ENCODE measurements at regions not wholly inside any gene's neighbourhood (a gene's known extent, or its start where the extent isn't known, plus 50 kb on each side); places are given as distances from the start of the nearest gene placed in this dataset.
"Not testable (repeated sequence)": the region's sequence is repeated elsewhere in the genome, so short reads cannot be mapped to it uniquely, and the experiment has no call there.

- not testable (repeated sequence) for H3K4me1 Mint-ChIP-seq (ENCODE audit: low read depth in 2 of 2); ATAC-seq (replicated peaks); H3K4me3 Mint-ChIP-seq; H3K36me3 Mint-ChIP-seq (ENCODE audit: insufficient read depth); H3K27me3 Mint-ChIP-seq; H3K9me3 Mint-ChIP-seq; DNase-seq; H3K27ac Mint-ChIP-seq
These were observed 846.4 kb downstream of the RPIA start for GRCh38 chr2:89537862-89538261.

GRCh38 chr2:89544110-89544509 is 852.6 kb downstream of the RPIA start:
- H3K27me3 Mint-ChIP-seq; H3K4me3 Mint-ChIP-seq; DNase-seq; H3K27ac Mint-ChIP-seq; H3K9me3 Mint-ChIP-seq; H3K4me1 Mint-ChIP-seq (ENCODE audit: low read depth in 2 of 2); H3K36me3 Mint-ChIP-seq (ENCODE audit: insufficient read depth); ATAC-seq (replicated peaks): not testable (repeated sequence)

- H3K4me3 Mint-ChIP-seq; H3K27me3 Mint-ChIP-seq; ATAC-seq (replicated peaks); H3K4me1 Mint-ChIP-seq (ENCODE audit: low read depth in 2 of 2); DNase-seq; H3K27ac Mint-ChIP-seq; H3K9me3 Mint-ChIP-seq; H3K36me3 Mint-ChIP-seq (ENCODE audit: insufficient read depth): not testable (repeated sequence)
These were observed 887.7 kb downstream of the RPIA start for GRCh38 chr2:89579154-89579553.

GRCh38 chr2:89582816-89583215 is 891.3 kb downstream of the RPIA start:
- not testable (repeated sequence) for ATAC-seq (replicated peaks); H3K27me3 Mint-ChIP-seq; DNase-seq; H3K27ac Mint-ChIP-seq; H3K4me1 Mint-ChIP-seq (ENCODE audit: low read depth in 2 of 2); H3K9me3 Mint-ChIP-seq; H3K4me3 Mint-ChIP-seq; H3K36me3 Mint-ChIP-seq (ENCODE audit: insufficient read depth)

- H3K27ac Mint-ChIP-seq; H3K4me1 Mint-ChIP-seq (ENCODE audit: low read depth in 2 of 2); H3K36me3 Mint-ChIP-seq (ENCODE audit: insufficient read depth); DNase-seq; H3K9me3 Mint-ChIP-seq; H3K4me3 Mint-ChIP-seq; ATAC-seq (replicated peaks); H3K27me3 Mint-ChIP-seq: not testable (repeated sequence)
These were observed 892.6 kb downstream of the RPIA start for GRCh38 chr2:89584046-89584445.

GRCh38 chr2:89584868-89585557 is 893.5 kb downstream of the RPIA start:
- not testable (repeated sequence) for H3K27ac Mint-ChIP-seq; H3K4me1 Mint-ChIP-seq (ENCODE audit: low read depth in 2 of 2)
- H3K4me3 Mint-ChIP-seq = peak overlapping the region; percentile 41 to 43

GRCh38 chr2:89585558-89585920 is 894.1 kb downstream of the RPIA start:
- H3K4me3 Mint-ChIP-seq = peak overlapping the region; percentile 41 to 43
- H3K27ac Mint-ChIP-seq; DNase-seq; H3K4me1 Mint-ChIP-seq (ENCODE audit: low read depth in 2 of 2); H3K9me3 Mint-ChIP-seq; H3K36me3 Mint-ChIP-seq (ENCODE audit: insufficient read depth); H3K27me3 Mint-ChIP-seq: not testable (repeated sequence)
- ATAC-seq (replicated peaks) = peak; percentile 37

More at GRCh38 chr2:89584868-89585557, 893.5 kb downstream of the RPIA start:
- not testable (repeated sequence) for H3K36me3 Mint-ChIP-seq (ENCODE audit: insufficient read depth); H3K27me3 Mint-ChIP-seq; H3K9me3 Mint-ChIP-seq; ATAC-seq (replicated peaks); DNase-seq

- not testable (repeated sequence) for H3K4me1 Mint-ChIP-seq (ENCODE audit: low read depth in 2 of 2); ATAC-seq (replicated peaks); H3K36me3 Mint-ChIP-seq (ENCODE audit: insufficient read depth); H3K27ac Mint-ChIP-seq; H3K4me3 Mint-ChIP-seq; H3K9me3 Mint-ChIP-seq; DNase-seq; H3K27me3 Mint-ChIP-seq
These were observed 908.4 kb downstream of the RPIA start for GRCh38 chr2:89599843-89600242.

GRCh38 chr2:89606514-89606913 is 915.0 kb downstream of the RPIA start:
- Mint-ChIP-seq H3K27me3 (peaks cover 0 to 11% of the 10 kb centered on the region in 2 donors), H3K9me3 (peaks cover 4 to 11% of the 10 kb centered on the region in 2 donors)
- not testable (repeated sequence) for H3K4me3 Mint-ChIP-seq; DNase-seq; ATAC-seq (replicated peaks); H3K36me3 Mint-ChIP-seq (ENCODE audit: insufficient read depth); H3K27ac Mint-ChIP-seq; H3K4me1 Mint-ChIP-seq (ENCODE audit: low read depth in 2 of 2)

GRCh38 chr2:89610207-89610926 is 918.9 kb downstream of the RPIA start:
- DNase-seq; H3K36me3 Mint-ChIP-seq (ENCODE audit: insufficient read depth); H3K4me3 Mint-ChIP-seq; H3K4me1 Mint-ChIP-seq (ENCODE audit: low read depth in 2 of 2); H3K27ac Mint-ChIP-seq; ATAC-seq (replicated peaks): not testable (repeated sequence)
- H3K9me3 Mint-ChIP-seq = peaks cover 6 to 18% of the 10 kb centered on the region in 2 donors
- H3K27me3 Mint-ChIP-seq = peaks cover 0 to 11% of the 10 kb centered on the region in 2 donors

GRCh38 chr2:89610927-89611515 is 919.5 kb downstream of the RPIA start:
- not testable (repeated sequence) for H3K36me3 Mint-ChIP-seq (ENCODE audit: insufficient read depth); DNase-seq; H3K4me1 Mint-ChIP-seq (ENCODE audit: low read depth in 2 of 2); H3K4me3 Mint-ChIP-seq; H3K27ac Mint-ChIP-seq; ATAC-seq (replicated peaks)
- Mint-ChIP-seq H3K9me3 (peaks cover 6 to 18% of the 10 kb centered on the region in 2 donors), H3K27me3 (peaks cover 0 to 11% of the 10 kb centered on the region in 2 donors)

GRCh38 chr2:89611710-89612109 is 920.2 kb downstream of the RPIA start:
- not testable (repeated sequence) for ATAC-seq (replicated peaks); H3K27ac Mint-ChIP-seq; H3K4me3 Mint-ChIP-seq; H3K36me3 Mint-ChIP-seq (ENCODE audit: insufficient read depth); H3K4me1 Mint-ChIP-seq (ENCODE audit: low read depth in 2 of 2); DNase-seq
- Mint-ChIP-seq H3K9me3 (peaks cover 6 to 18% of the 10 kb centered on the region in 2 donors), H3K27me3 (peaks cover 0 to 11% of the 10 kb centered on the region in 2 donors)

- H3K4me3 Mint-ChIP-seq; H3K27me3 Mint-ChIP-seq; H3K4me1 Mint-ChIP-seq (ENCODE audit: low read depth in 2 of 2); H3K9me3 Mint-ChIP-seq; ATAC-seq (replicated peaks); H3K27ac Mint-ChIP-seq; H3K36me3 Mint-ChIP-seq (ENCODE audit: insufficient read depth); DNase-seq: not testable (repeated sequence)
These were observed 957.8 kb downstream of the RPIA start for GRCh38 chr2:89649268-89649667.

- H3K27ac Mint-ChIP-seq; H3K36me3 Mint-ChIP-seq (ENCODE audit: insufficient read depth); DNase-seq; ATAC-seq (replicated peaks); H3K4me3 Mint-ChIP-seq; H3K27me3 Mint-ChIP-seq; H3K4me1 Mint-ChIP-seq (ENCODE audit: low read depth in 2 of 2): not testable (repeated sequence)
- peaks cover 15 to 25% of the 10 kb centered on the region in 2 donors for H3K9me3 Mint-ChIP-seq
These were observed 987.8 kb downstream of the RPIA start for GRCh38 chr2:89679254-89679653.

All from effector memory CD8-positive, alpha-beta T cell (primary cell).